Kidney epithelial cell (primary cell): ENCODE measurements at regions not wholly inside any gene's neighbourhood (a gene's known extent, or its start where the extent isn't known, plus 50 kb on each side); places are given as distances from the start of the nearest gene placed in this dataset.

Source experiments
- DNase-seq: peaks from one replicate; pipeline ENCODE4 v3.0.0-alpha.2; 2010; ENCODE audit warnings: low read depth
- H3K27me3 ChIP-seq: 2 replicates; pipeline ENCODE4 v1.6.0; 2011; ENCODE audit warnings: low read length; ENCODE audit not compliant: control insufficient read depth, insufficient read depth
- H3K36me3 ChIP-seq: 2 replicates; pipeline ENCODE4 v1.5.1; 2011; ENCODE audit warnings: low read length; ENCODE audit not compliant: control insufficient read depth, insufficient read depth
- H3K4me3 ChIP-seq: 2 replicates; pipeline ENCODE4 v1.5.1; 2011; ENCODE audit warnings: low read depth, mild to moderate bottlenecking, control low read depth, low read length
- TF ChIP-seq, protein P1 (sequence below): IDR thresholded peaks from 2 replicates; pipeline ENCODE4 v1.5.1; 2011; ENCODE audit warnings: mild to moderate bottlenecking, moderate library complexity, low read length, control low read depth, inconsistent platforms; ENCODE audit not compliant: insufficient read depth, poor library complexity, severe bottlenecking

DNA sequence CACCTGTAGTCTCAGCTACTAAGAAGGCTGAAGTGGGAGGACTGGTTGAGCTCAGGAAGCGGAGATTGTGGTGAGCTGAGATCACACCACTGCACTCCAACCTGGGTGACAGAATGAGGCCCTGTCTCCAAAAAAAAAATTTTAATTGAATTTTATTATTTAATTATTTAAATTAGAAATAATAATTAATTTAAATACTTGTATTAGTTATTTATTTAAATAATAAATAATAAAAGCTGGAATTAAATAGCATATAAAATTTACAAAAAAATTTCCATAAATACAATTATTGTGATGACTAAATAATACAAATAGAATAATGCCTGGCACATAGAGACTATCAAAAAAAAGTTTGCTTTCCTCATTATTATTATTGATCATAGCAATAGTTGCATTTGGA, 371.5 kb downstream of the KCNA4 start:
- TF ChIP-seq, protein P1, sequence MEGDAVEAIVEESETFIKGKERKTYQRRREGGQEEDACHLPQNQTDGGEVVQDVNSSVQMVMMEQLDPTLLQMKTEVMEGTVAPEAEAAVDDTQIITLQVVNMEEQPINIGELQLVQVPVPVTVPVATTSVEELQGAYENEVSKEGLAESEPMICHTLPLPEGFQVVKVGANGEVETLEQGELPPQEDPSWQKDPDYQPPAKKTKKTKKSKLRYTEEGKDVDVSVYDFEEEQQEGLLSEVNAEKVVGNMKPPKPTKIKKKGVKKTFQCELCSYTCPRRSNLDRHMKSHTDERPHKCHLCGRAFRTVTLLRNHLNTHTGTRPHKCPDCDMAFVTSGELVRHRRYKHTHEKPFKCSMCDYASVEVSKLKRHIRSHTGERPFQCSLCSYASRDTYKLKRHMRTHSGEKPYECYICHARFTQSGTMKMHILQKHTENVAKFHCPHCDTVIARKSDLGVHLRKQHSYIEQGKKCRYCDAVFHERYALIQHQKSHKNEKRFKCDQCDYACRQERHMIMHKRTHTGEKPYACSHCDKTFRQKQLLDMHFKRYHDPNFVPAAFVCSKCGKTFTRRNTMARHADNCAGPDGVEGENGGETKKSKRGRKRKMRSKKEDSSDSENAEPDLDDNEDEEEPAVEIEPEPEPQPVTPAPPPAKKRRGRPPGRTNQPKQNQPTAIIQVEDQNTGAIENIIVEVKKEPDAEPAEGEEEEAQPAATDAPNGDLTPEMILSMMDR = no peak
- H3K36me3 ChIP-seq = no peaks in the 10 kb centered on the region
- H3K4me3 ChIP-seq = no peak overlapping the region
- no peak for DNase-seq
- no peaks in the 10 kb centered on the region for H3K27me3 ChIP-seq

DNA sequence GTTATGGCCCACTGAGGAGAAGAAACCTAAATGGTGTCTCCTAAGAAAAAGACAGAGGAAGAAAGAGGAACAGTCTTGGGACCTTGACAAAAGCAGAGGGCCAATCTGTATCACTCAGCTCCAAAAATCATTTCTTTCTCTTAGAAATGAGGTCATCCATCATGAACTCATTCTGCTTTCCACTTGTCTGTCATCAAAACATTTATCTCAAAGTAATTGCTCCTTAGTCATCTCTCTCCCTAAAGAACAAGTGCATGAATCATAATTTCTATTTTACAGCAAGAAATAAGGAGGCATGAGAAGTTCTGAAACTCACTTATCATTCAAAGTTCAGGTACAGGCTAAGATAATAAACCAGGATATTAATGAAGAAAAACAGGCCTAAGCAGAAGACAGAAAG, 375.6 kb downstream of the KCNA4 start:
- TF ChIP-seq, protein P1 = no peak
- Histone ChIP-seq H3K27me3 (no peaks in the 10 kb centered on the region), H3K4me3 (no peak overlapping the region), H3K36me3 (no peaks in the 10 kb centered on the region)
- no peak for DNase-seq

DNA sequence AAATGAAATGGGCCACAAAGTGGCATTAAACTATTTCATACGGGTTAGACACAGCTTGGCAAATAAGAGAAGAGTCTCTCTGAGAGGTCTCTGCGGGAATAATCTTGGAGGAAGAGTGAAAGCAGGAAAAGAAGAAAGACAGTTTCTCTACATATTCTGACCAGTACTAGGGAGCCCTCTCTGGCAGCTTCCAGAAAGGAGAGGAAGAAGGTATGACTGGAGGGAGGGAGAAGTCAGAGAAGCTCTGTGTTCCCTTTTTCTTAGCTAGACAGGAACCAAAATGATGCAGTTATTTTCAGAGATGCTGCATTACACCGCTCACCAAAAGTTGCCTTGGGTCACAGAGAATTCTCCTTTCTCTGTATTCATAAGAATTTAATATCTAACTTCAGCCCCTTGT, 382.1 kb downstream of the KCNA4 start:
- H3K36me3 ChIP-seq = no peaks in the 10 kb centered on the region
- TF ChIP-seq, protein P1 = no peak
- no peak overlapping the region for H3K4me3 ChIP-seq
- H3K27me3 ChIP-seq = no peaks in the 10 kb centered on the region
- no peak for DNase-seq

DNA sequence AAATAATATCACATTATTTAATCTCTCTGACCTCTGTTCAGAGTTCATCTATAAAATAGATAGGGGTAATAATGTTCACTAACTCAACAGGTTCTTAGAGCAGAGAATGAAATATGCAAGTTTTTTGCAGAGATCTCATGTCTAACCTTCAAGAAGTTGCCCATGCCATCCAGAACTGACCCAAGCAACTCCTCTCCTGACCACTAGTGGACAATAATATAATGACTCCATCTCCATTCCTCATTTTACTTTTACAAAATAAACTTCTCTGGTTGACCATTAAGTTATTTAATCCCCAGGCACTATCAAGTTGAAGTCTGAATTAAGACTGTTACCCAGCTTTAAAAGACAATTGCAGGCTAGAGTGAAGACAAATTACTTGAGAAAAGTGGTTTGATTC, 382.6 kb downstream of the KCNA4 start:
- TF ChIP-seq, protein P1 = peak; percentile 20
- no peak overlapping the region for H3K4me3 ChIP-seq
- H3K27me3 ChIP-seq = no peaks in the 10 kb centered on the region
- no peak for DNase-seq
- no peaks in the 10 kb centered on the region for H3K36me3 ChIP-seq

DNA sequence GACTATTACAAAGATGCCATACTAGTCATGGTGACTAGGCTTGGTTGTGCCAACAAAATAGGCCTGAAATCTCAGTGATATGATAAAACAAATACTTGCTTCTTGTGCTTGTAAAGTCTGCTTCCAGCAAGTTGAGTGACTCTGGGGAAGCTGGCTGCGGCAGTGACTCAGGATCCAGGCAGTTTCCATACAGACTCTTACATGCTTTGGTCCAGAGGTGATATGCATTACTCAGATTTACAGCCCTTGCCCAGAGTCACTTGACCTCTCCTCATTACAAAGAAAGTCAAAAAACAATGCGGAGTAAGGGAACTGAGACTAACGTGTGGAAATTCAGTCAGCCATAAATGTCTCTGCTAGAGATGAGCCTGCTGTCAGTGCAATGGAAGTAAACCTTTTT, 387.5 kb downstream of the KCNA4 start:
- Histone ChIP-seq H3K36me3 (no peaks in the 10 kb centered on the region), H3K4me3 (no peak overlapping the region), H3K27me3 (no peaks in the 10 kb centered on the region)
- TF ChIP-seq, protein P1 = no peak
- no peak for DNase-seq

DNA sequence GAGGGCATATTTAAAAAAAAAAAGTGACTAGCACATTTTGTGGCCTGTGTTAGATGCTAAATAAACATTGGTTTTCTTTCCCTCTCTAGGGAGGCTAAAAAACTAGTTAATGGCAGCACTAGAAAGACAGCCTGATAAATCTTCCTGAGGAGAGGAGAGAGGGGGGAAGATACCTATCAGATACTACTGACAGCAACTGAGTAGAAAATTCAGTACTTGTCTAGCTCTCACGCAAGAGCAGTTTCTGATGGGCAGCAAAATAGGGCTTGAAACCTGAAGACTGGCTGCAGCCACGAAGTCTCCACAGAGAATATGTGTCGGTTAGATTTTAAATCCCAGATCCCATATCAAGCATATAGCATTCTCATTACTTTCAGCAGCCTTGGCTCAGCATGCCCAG, 388.2 kb downstream of the KCNA4 start:
- no peak for DNase-seq
- H3K36me3 ChIP-seq = no peaks in the 10 kb centered on the region
- no peak overlapping the region for H3K4me3 ChIP-seq
- TF ChIP-seq, protein P1 = no peak
- H3K27me3 ChIP-seq = no peaks in the 10 kb centered on the region
